ENCODE measurements at regions not wholly inside any gene's neighbourhood (a gene's known extent, or its start where the extent isn't known, plus 50 kb on each side); places are given as distances from the start of the nearest gene placed in this dataset.
A peak's percentile ranks its signal among the peaks of the same experiment; 100 is the strongest.

- Histone ChIP-seq H3K36me3 (no peaks in the 10 kb centered on the region), H3K27ac (no peak overlapping the region), H3K4me3 (no peak overlapping the region), H3K27me3 (no peaks in the 10 kb centered on the region), H3K9me3 (no peaks in the 10 kb centered on the region), H3K4me1 (no peaks in the 10 kb centered on the region)
- WGBS, 5 donors, result 75 to 81% (median 79%) methylated on average over 1 of the region's 1 CpG
- TF ChIP-seq POLR2A (IDR thresholded peaks at IDR 0.05), result no peak
- intact Hi-C loops (cut with DNase I; ENCODE audit: low total_unique reads), result no loop called here
- DNase-seq, result no peak
Measured at GRCh38 chr14:39876916-39877315, 444.7 kb upstream of the FBXO33 start.

GRCh38 chr14:39875028-39875427 lies 442.8 kb upstream of the FBXO33 start:
- intact Hi-C loops (cut with DNase I; ENCODE audit: low total_unique reads), result no loop called here
- no peaks in the 10 kb centered on the region for H3K9me3 ChIP-seq
- H3K4me3 ChIP-seq, result no peak overlapping the region
- no peak for TF ChIP-seq CTCF (IDR thresholded peaks at IDR 0.05)
- TF ChIP-seq POLR2A (IDR thresholded peaks at IDR 0.05), result no peak
- TF ChIP-seq EP300 (IDR thresholded peaks at IDR 0.05), result no peak
- TF ChIP-seq POLR2AphosphoS5 (IDR thresholded peaks at IDR 0.05), result no peak
- WGBS, 5 donors, result 82 to 93% (median 85%) methylated on average over 2 of the region's 2 CpGs
- no peaks in the 10 kb centered on the region for H3K4me1 ChIP-seq
- H3K27ac ChIP-seq, result no peak overlapping the region
- H3K36me3 ChIP-seq, result no peaks in the 10 kb centered on the region
- H3K27me3 ChIP-seq, result no peaks in the 10 kb centered on the region
- no peak for DNase-seq

DNA sequence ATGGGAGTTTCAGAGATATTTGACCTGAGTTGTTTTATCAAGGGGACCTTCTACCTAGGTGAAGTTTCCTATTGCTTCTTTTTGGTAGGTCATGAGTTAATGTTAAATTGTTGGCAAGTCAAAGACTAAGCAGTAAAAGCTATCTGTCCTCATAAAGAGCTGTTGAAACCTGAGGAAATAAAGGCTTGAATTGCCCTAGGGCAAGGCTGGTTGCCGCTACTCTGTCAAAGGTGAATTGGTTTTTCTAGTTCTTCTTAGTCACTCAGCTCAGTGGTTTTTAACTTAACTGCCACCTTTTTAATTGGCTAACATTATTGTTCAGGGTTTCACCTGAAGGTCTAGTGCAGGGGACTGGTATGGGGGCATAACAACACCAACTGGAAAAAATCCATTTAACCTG lies 441.6 kb upstream of the FBXO33 start:
- intact Hi-C loops (cut with DNase I; ENCODE audit: low total_unique reads), result no loop called here
- Histone ChIP-seq H3K4me3 (no peak overlapping the region), H3K27me3 (no peaks in the 10 kb centered on the region), H3K36me3 (no peaks in the 10 kb centered on the region), H3K9me3 (no peaks in the 10 kb centered on the region), H3K27ac (no peak overlapping the region), H3K4me1 (no peaks in the 10 kb centered on the region)
- WGBS, 5 donors, result 32 to 58% (median 45%) methylated on average over 1 of the region's 1 CpG
- no peak for TF ChIP-seq POLR2A (IDR thresholded peaks at IDR 0.05)
- TF ChIP-seq EP300 (IDR thresholded peaks at IDR 0.05), result no peak
- no peak for TF ChIP-seq POLR2AphosphoS5 (IDR thresholded peaks at IDR 0.05)
- TF ChIP-seq CTCF (IDR thresholded peaks at IDR 0.05), result no peak
- DNase-seq, result no peak

GRCh38 chr14:39868949-39869348 lies 436.7 kb upstream of the FBXO33 start:
- no peak overlapping the region for H3K4me3 ChIP-seq
- H3K36me3 ChIP-seq, result no peaks in the 10 kb centered on the region
- H3K4me1 ChIP-seq, result no peaks in the 10 kb centered on the region
- 41 to 70% (median 50%) methylated on average over 1 of the region's 1 CpG for WGBS, 5 donors
- H3K9me3 ChIP-seq, result peaks cover 0 to 7% (median 0%) of the 10 kb centered on the region in 4 donors
- no peak overlapping the region for H3K27ac ChIP-seq
- intact Hi-C loops (cut with DNase I; ENCODE audit: low total_unique reads), result no loop called here
- no peak for DNase-seq
- no peaks in the 10 kb centered on the region for H3K27me3 ChIP-seq
- TF ChIP-seq CTCF (IDR thresholded peaks at IDR 0.05) (no peak), POLR2A (IDR thresholded peaks at IDR 0.05) (no peak), POLR2AphosphoS5 (IDR thresholded peaks at IDR 0.05) (no peak), EP300 (IDR thresholded peaks at IDR 0.05) (no peak)

GRCh38 chr14:39868251-39868650 lies 436.0 kb upstream of the FBXO33 start:
- 43 to 52% (median 49%) methylated on average over 3 of the region's 3 CpGs for WGBS, 5 donors
- DNase-seq, result peak in 1 of 2 donors; percentile 38
- H3K9me3 ChIP-seq, result peaks cover 0 to 7% (median 0%) of the 10 kb centered on the region in 4 donors
- H3K36me3 ChIP-seq, result no peaks in the 10 kb centered on the region
- no peak overlapping the region for H3K27ac ChIP-seq
- intact Hi-C loops (cut with DNase I; ENCODE audit: low total_unique reads), result no loop called here
- H3K4me3 ChIP-seq, result no peak overlapping the region
- H3K27me3 ChIP-seq, result no peaks in the 10 kb centered on the region
- H3K4me1 ChIP-seq, result no peaks in the 10 kb centered on the region
- TF ChIP-seq POLR2A (IDR thresholded peaks at IDR 0.05), result no peak

Measured in stomach (tissue), 8 donors.